HepG2 (cell line): ENCODE measurements at regions not wholly inside any gene's neighbourhood (a gene's known extent, or its start where the extent isn't known, plus 50 kb on each side); places are given as distances from the start of the nearest gene placed in this dataset.

Experiments used
- ATAC-seq: fragments of 200-7000 bp; cut with Tn5 transposase; 3 replicates; pipeline ENCODE4 v1.9.1; 2020; ENCODE audit warnings: mild to moderate bottlenecking, moderate library complexity
- BruUV-seq: library from RNA; stranded (reverse); fragments of 400-500 nt; replicated peaks from 2 replicates; lab custom pipeline; 2021; lab: Mats Ljungman, UMichigan
- CTCF ChIA-PET: fragments of 300-600 bp; formaldehyde crosslinking; extraction: SDS; loops from one replicate; lab custom pipeline; 2021; ENCODE audit warnings: low total read pairs, inconsistent platforms, low intra/inter-chr PET ratio; lab: Yijun Ruan, JAX
- POLR2A ChIA-PET: fragments of 350-600 bp; sonication (Branson Sonifier 250); formaldehyde crosslinking; loops from one replicate; lab custom pipeline; 2020; ENCODE audit warnings: antibody characterized with exemption, inconsistent platforms; lab: Yijun Ruan, JAX
- DNase-seq: peaks from one replicate; pipeline ENCODE4 v3.0.0-alpha.2; 2015; ENCODE audit warnings: low spot score
- FAIRE-seq: peaks from 3 replicates; lab custom pipeline; 2011; peaks lifted over from hg19 to GRCh38; lab: Jason Lieb, UNC
- H2AFZ ChIP-seq: one replicate; pipeline ENCODE4 v1.6.1; 2011; ENCODE audit warnings: low read length, inconsistent platforms
- H3K27ac ChIP-seq: fragments of 300-600 bp; 3 replicates; pipeline ENCODE4 v1.8.0; 2011; ENCODE audit warnings: mixed run types, mild to moderate bottlenecking, mixed read lengths, low read length, inconsistent platforms; ENCODE audit not compliant: insufficient read depth; ENCODE audit errors: extremely low read length
- H3K27me3 ChIP-seq, 2 experiments: fragments of 200-600 bp in 1 of 2; 2 replicates in 1 of 2; 3 replicates in 1 of 2; pipeline versions ENCODE4 v1.6.0 to v1.8.0; 2011; ENCODE audit warnings: low read length in 2 of 2, mild to moderate bottlenecking in 2 of 2, moderate library complexity in 2 of 2, inconsistent platforms in 1 of 2; ENCODE audit not compliant: insufficient read depth in 2 of 2, control insufficient read depth in 1 of 2
- H3K36me3 ChIP-seq, 2 experiments: fragments of 200-600 bp in 1 of 2; replicated peaks in 1 of 2; 2 replicates in 1 of 2; 3 replicates in 1 of 2; pipeline versions ENCODE4 v1.5.1 to v1.8.0; 2011; ENCODE audit warnings: low read length in 2 of 2, inconsistent platforms in 1 of 2; ENCODE audit not compliant: insufficient read depth in 2 of 2, control insufficient read depth in 1 of 2
- H3K4me1 ChIP-seq: 2 replicates; pipeline ENCODE4 v1.5.1; 2012; ENCODE audit warnings: low read length, inconsistent platforms; ENCODE audit not compliant: insufficient read depth
- H3K4me2 ChIP-seq: 2 replicates; pipeline ENCODE4 v1.6.0; 2011; ENCODE audit warnings: low read depth, low read length, inconsistent platforms
- H3K4me3 ChIP-seq, 3 experiments: fragments of 200-600 bp in 1 of 3; sonication (generic), shearing (Covaris generic) in 1 of 3; replicated peaks in 1 of 3; 2 replicates each; pipeline ENCODE4 v1.5.1; 2011 to 2016; ENCODE audit warnings: low read length in 3 of 3, inconsistent platforms in 2 of 3, low read depth in 2 of 3, mild to moderate bottlenecking in 2 of 3, control low read depth in 1 of 3, mixed read lengths in 1 of 3; ENCODE audit not compliant: insufficient read depth in 1 of 3
- H3K79me2 ChIP-seq: one replicate; pipeline ENCODE4 v1.6.1; 2011; ENCODE audit warnings: low read length, inconsistent platforms; ENCODE audit not compliant: insufficient read depth
- H3K9ac ChIP-seq: 2 replicates; pipeline ENCODE4 v1.6.0; 2011; ENCODE audit warnings: mild to moderate bottlenecking, low read depth, low read length, inconsistent platforms; ENCODE audit not compliant: insufficient read depth
- H3K9me3 ChIP-seq: 2 replicates; pipeline ENCODE4 v1.5.1; 2012; ENCODE audit warnings: mild to moderate bottlenecking, low read length
- H4K20me1 ChIP-seq: 2 replicates; pipeline ENCODE4 v1.6.0; 2011; ENCODE audit warnings: inconsistent platforms, mild to moderate bottlenecking, low read length, moderate library complexity; ENCODE audit not compliant: insufficient read depth
- E2F1 ChIP-seq: sonication (generic); formaldehyde crosslinking; IDR thresholded peaks from 2 replicates; pipeline ENCODE4 v1.5.0; 2020; ENCODE audit warnings: missing genetic modification reagents
- ELF4 ChIP-seq: sonication (generic); formaldehyde crosslinking; IDR thresholded peaks from 2 replicates; pipeline ENCODE4 v1.5.0; 2020; ENCODE audit warnings: missing genetic modification reagents, mild to moderate bottlenecking, moderate library complexity, borderline replicate concordance
- GATAD2A ChIP-seq: IDR thresholded peaks from 2 replicates; pipeline ENCODE4 v1.6.1; 2016
- GPBP1L1 ChIP-seq: sonication (generic); formaldehyde crosslinking; IDR thresholded peaks from 2 replicates; pipeline ENCODE4 v1.5.0; 2020; ENCODE audit warnings: mild to moderate bottlenecking, missing genetic modification reagents
- KDM5B ChIP-seq: sonication (generic); formaldehyde crosslinking; IDR thresholded peaks from 2 replicates; pipeline ENCODE4 v1.4.0; 2020; ENCODE audit warnings: missing genetic modification reagents, mild to moderate bottlenecking, borderline replicate concordance
- PPARG ChIP-seq: conservative IDR thresholded peaks from 2 replicates; pipeline ENCODE4 v1.6.1; 2016; ENCODE audit warnings: missing biosample characterization, missing genetic modification reagents
- SATB2 ChIP-seq: sonication (generic); formaldehyde crosslinking; IDR thresholded peaks from 2 replicates; pipeline ENCODE4 v1.5.0; 2020; ENCODE audit warnings: missing genetic modification reagents
- SPEN ChIP-seq: sonication (generic); formaldehyde crosslinking; IDR thresholded peaks from 2 replicates; pipeline ENCODE4 v1.5.1; 2020; ENCODE audit warnings: low read depth, mild to moderate bottlenecking, missing genetic modification reagents
- ZBTB43 ChIP-seq: sonication (generic); formaldehyde crosslinking; conservative IDR thresholded peaks from 2 replicates; pipeline ENCODE4 v1.4.0; 2020; ENCODE audit warnings: missing genetic modification reagents
- ZEB1 ChIP-seq: IDR thresholded peaks from 2 replicates; pipeline ENCODE4 v1.6.1; 2012; ENCODE audit warnings: mild to moderate bottlenecking, low read depth, inconsistent platforms; ENCODE audit not compliant: insufficient replicate concordance
- ZNF136 ChIP-seq: sonication (generic); formaldehyde crosslinking; IDR thresholded peaks from 2 replicates; pipeline ENCODE4 v1.8.1; 2022; ENCODE audit warnings: low read depth, mild to moderate bottlenecking, moderate library complexity, missing genetic modification reagents
- ZNF549 ChIP-seq: sonication (generic); formaldehyde crosslinking; IDR thresholded peaks from 2 replicates; pipeline ENCODE4 v1.5.0; 2020; ENCODE audit warnings: missing genetic modification reagents
- ZNF552 ChIP-seq: sonication (generic); formaldehyde crosslinking; IDR thresholded peaks from 2 replicates; pipeline ENCODE4 v1.9.0; 2022; ENCODE audit warnings: missing genetic modification reagents, mild to moderate bottlenecking, borderline replicate concordance
- ZNF572 ChIP-seq: sonication (generic); formaldehyde crosslinking; IDR thresholded peaks from 2 replicates; pipeline ENCODE4 v1.5.1; 2020; ENCODE audit warnings: mild to moderate bottlenecking, missing genetic modification reagents
- ZNF576 ChIP-seq: sonication (generic); formaldehyde crosslinking; IDR thresholded peaks from 2 replicates; pipeline ENCODE4 v1.4.0; 2020; ENCODE audit warnings: mild to moderate bottlenecking, missing genetic modification reagents
- ZNF720 ChIP-seq: sonication (generic); formaldehyde crosslinking; IDR thresholded peaks from 2 replicates; pipeline ENCODE4 v1.4.0; 2020; ENCODE audit warnings: missing genetic modification reagents
- ZSCAN12 ChIP-seq: sonication (generic); formaldehyde crosslinking; IDR thresholded peaks from 2 replicates; pipeline ENCODE4 v1.9.0; 2021; ENCODE audit warnings: mild to moderate bottlenecking, missing genetic modification reagents
- WGBS: methylation state at CpG from one replicate; pipeline ENCODE4 v1.1.6; 2017; ENCODE audit warnings: low lambda C conversion rate; 5-methylcytosine and 5-hydroxymethylcytosine counted together
- in situ Hi-C: cut with HindIII; loops from 2 replicates; pipeline ENCODE4 v1.10.0; 2017; ENCODE audit warnings: low pct_unique_long_range_greater_than_20kb; ENCODE audit not compliant: extremely low pct_ligation_motif_present
- intact Hi-C: fragments of 100-400 bp; cut with micrococcal nuclease; formaldehyde crosslinking; loops from one replicate; pipeline ENCODE4 v1.10.0; 2022; ENCODE audit not compliant: unreplicated experiment

- ChIA-PET CTCF (no interaction called here), POLR2A (no interaction called here)
- H3K4me3 ChIP-seq, result no peak overlapping the region
- intact Hi-C loops, result no loop called here
- WGBS, result 4% methylated on average over 1 of the region's 1 CpG
- no peak overlapping the region for H3K9ac ChIP-seq
- H3K9me3 ChIP-seq, result peaks cover 18% of the 10 kb centered on the region
- H3K4me2 ChIP-seq, result no peak overlapping the region
- no peaks in the 10 kb centered on the region for H4K20me1 ChIP-seq
- H2AFZ ChIP-seq, result no peak overlapping the region
- ATAC-seq, result no peak
- no peaks in the 10 kb centered on the region for H3K36me3 ChIP-seq
- in situ Hi-C loops, result no loop called here
- no peak overlapping the region for H3K27ac ChIP-seq
- H3K27me3 ChIP-seq, result no peaks in the 10 kb centered on the region
- TF ChIP-seq GATAD2A (CRISPR knock-in tag) (no peak), ELF4 (CRISPR knock-in tag) (no peak), ZNF549 (CRISPR knock-in tag) (no peak), ZEB1 (no peak), KDM5B (CRISPR knock-in tag) (no peak), ZNF576 (CRISPR knock-in tag) (no peak), PPARG (no peak), ZNF136 (CRISPR knock-in tag) (no peak), ZNF572 (CRISPR knock-in tag) (no peak), ZSCAN12 (CRISPR knock-in tag) (no peak), ZBTB43 (CRISPR knock-in tag) (no peak), ZNF720 (CRISPR knock-in tag) (no peak), ZNF552 (CRISPR knock-in tag) (no peak), SPEN (CRISPR knock-in tag) (no peak), E2F1 (CRISPR knock-in tag) (no peak), SATB2 (CRISPR knock-in tag) (no peak), GPBP1L1 (CRISPR knock-in tag) (no peak)
- no peak for FAIRE-seq
- no peaks in the 10 kb centered on the region for H3K4me1 ChIP-seq
- no peaks in the 10 kb centered on the region for H3K79me2 ChIP-seq
- BruUV-seq, result no TSS peak
- no peak for DNase-seq
These were observed 214.5 kb downstream of the DSEL start for GRCh38 chr18:67302043-67302442.
